Breast epithelium (tissue), 4 donors: ENCODE measurements at regions not wholly inside any gene's neighbourhood (a gene's known extent, or its start where the extent isn't known, plus 50 kb on each side); places are given as distances from the start of the nearest gene placed in this dataset.
"Not testable (repeated sequence)": the region's sequence is repeated elsewhere in the genome, so short reads cannot be mapped to it uniquely, and the experiment has no call there.

ENCODE experiments used
- DNase-seq, 2 donors: peaks; one replicate each; pipeline ENCODE4 v3.0.0-alpha.2; 2019; ENCODE audit warnings: low spot score in 2 of 2
- H3K27ac ChIP-seq, 2 donors: fragments of 200-600 bp; sonication (generic) in 1 of 2; one replicate each; pipeline ENCODE4 v1.5.1; 2016 to 2019; ENCODE audit warnings: mild to moderate bottlenecking in 1 of 2
- H3K27me3 ChIP-seq, 2 donors: fragments of 200-600 bp; sonication (generic) in 1 of 2; one replicate each; pipeline versions ENCODE4 v1.5.1 to v1.6.0; 2017 to 2019; ENCODE audit warnings: control low read depth in 1 of 2, mild to moderate bottlenecking in 1 of 2
- H3K36me3 ChIP-seq: fragments of 200-600 bp; one replicate; pipeline ENCODE4 v1.5.1; 2019
- H3K4me1 ChIP-seq, 2 donors: fragments of 200-600 bp; sonication (generic); one replicate each; pipeline ENCODE4 v1.5.1; 2016 to 2019; ENCODE audit warnings: control low read depth in 1 of 2
- H3K4me3 ChIP-seq, 3 donors: fragments of 200-600 bp; sonication (generic); 1 replicate in 2 of 3; 2 replicates in 1 of 3; pipeline ENCODE4 v1.5.1; 2016 to 2019; ENCODE audit warnings: mild to moderate bottlenecking in 3 of 3, moderate library complexity in 2 of 3
- H3K9me3 ChIP-seq, 2 donors: fragments of 200-600 bp; sonication (generic) in 1 of 2; one replicate each; pipeline ENCODE4 v1.5.1; 2016 to 2019; ENCODE audit warnings: control low read depth in 1 of 2
- CTCF ChIP-seq, 3 donors: fragments of 450-650 bp; IDR thresholded peaks; one replicate each; pipeline ENCODE4 v1.5.1; 2016 to 2017; ENCODE audit warnings: antibody characterized with exemption in 3 of 3, mild to moderate bottlenecking in 3 of 3, moderate library complexity in 3 of 3
- POLR2A ChIP-seq: fragments of 450-650 bp; IDR thresholded peaks from one replicate; pipeline ENCODE4 v1.6.1; 2016; ENCODE audit warnings: antibody characterized with exemption, mild to moderate bottlenecking, moderate library complexity
- POLR2AphosphoS5 ChIP-seq, 3 donors: sonication (generic); formaldehyde crosslinking; IDR thresholded peaks; one replicate each; pipeline ENCODE4 v1.6.1; 2017; ENCODE audit warnings: antibody characterized with exemption in 3 of 3
- intact Hi-C: fragments of 100-400 bp; cut with DNase I; formaldehyde crosslinking; loops from one replicate; pipeline ENCODE4 v1.15.1; 2023; ENCODE audit warnings: low total_unique reads

GRCh38 chr13:42380420-42381164 is 108.6 kb downstream of the AKAP11 start:
- no peak overlapping the region for H3K4me3 ChIP-seq
- no peak for TF ChIP-seq POLR2A
- no peak for TF ChIP-seq POLR2AphosphoS5 (IDR thresholded peaks at IDR 0.05)

GRCh38 chr13:42381165-42381425 is 109.1 kb downstream of the AKAP11 start:
- intact Hi-C loops: no loop called here
- H3K36me3 ChIP-seq: no peaks in the 10 kb centered on the region
- H3K4me3 ChIP-seq: no peak overlapping the region
- no peak for TF ChIP-seq POLR2A
- no peak for TF ChIP-seq CTCF (IDR thresholded peaks at IDR 0.05)
- no peak for TF ChIP-seq POLR2AphosphoS5 (IDR thresholded peaks at IDR 0.05)
- no peaks in the 10 kb centered on the region for H3K27me3 ChIP-seq
- H3K27ac ChIP-seq: no peak overlapping the region
- H3K9me3 ChIP-seq: no peaks in the 10 kb centered on the region
- H3K4me1 ChIP-seq: no peaks in the 10 kb centered on the region
- DNase-seq: no peak

More at GRCh38 chr13:42380420-42381164, 108.6 kb downstream of the AKAP11 start:
- Histone ChIP-seq H3K27ac (no peak overlapping the region), H3K27me3 (no peaks in the 10 kb centered on the region), H3K9me3 (no peaks in the 10 kb centered on the region), H3K4me1 (no peaks in the 10 kb centered on the region), H3K36me3 (no peaks in the 10 kb centered on the region)
- intact Hi-C loops: no loop called here
- DNase-seq: no peak

- H3K27ac ChIP-seq, H3K36me3 ChIP-seq, H3K9me3 ChIP-seq, intact Hi-C loops, H3K27me3 ChIP-seq, H3K4me3 ChIP-seq, H3K4me1 ChIP-seq, DNase-seq: not testable (repeated sequence)
These were observed 109.5 kb downstream of the AKAP11 start for GRCh38 chr13:42381426-42381825.

GRCh38 chr13:42383025-42383424 is 111.1 kb downstream of the AKAP11 start:
- Histone ChIP-seq H3K9me3 (no peaks in the 10 kb centered on the region), H3K36me3 (no peaks in the 10 kb centered on the region), H3K27ac (no peak overlapping the region), H3K27me3 (no peaks in the 10 kb centered on the region), H3K4me3 (no peak overlapping the region), H3K4me1 (no peaks in the 10 kb centered on the region)
- intact Hi-C loops: no loop called here
- DNase-seq: no peak
- TF ChIP-seq POLR2AphosphoS5 (IDR thresholded peaks at IDR 0.05) (no peak), CTCF (IDR thresholded peaks at IDR 0.05) (no peak), POLR2A (no peak)

- H3K27ac ChIP-seq: no peak overlapping the region
- H3K9me3 ChIP-seq: no peaks in the 10 kb centered on the region
- no peaks in the 10 kb centered on the region for H3K36me3 ChIP-seq
- TF ChIP-seq CTCF (IDR thresholded peaks at IDR 0.05) (no peak), POLR2A (no peak), POLR2AphosphoS5 (IDR thresholded peaks at IDR 0.05) (no peak)
- DNase-seq: no peak
- intact Hi-C loops: no loop called here
- no peaks in the 10 kb centered on the region for H3K27me3 ChIP-seq
- no peak overlapping the region for H3K4me3 ChIP-seq
- H3K4me1 ChIP-seq: no peaks in the 10 kb centered on the region
These were observed 112.3 kb downstream of the AKAP11 start for GRCh38 chr13:42384265-42384664.

- Histone ChIP-seq H3K9me3 (no peaks in the 10 kb centered on the region), H3K36me3 (no peaks in the 10 kb centered on the region), H3K4me3 (no peak overlapping the region), H3K4me1 (no peaks in the 10 kb centered on the region), H3K27me3 (no peaks in the 10 kb centered on the region), H3K27ac (no peak overlapping the region)
- TF ChIP-seq CTCF (IDR thresholded peaks at IDR 0.05): no peak
- TF ChIP-seq POLR2A: no peak
- TF ChIP-seq POLR2AphosphoS5 (IDR thresholded peaks at IDR 0.05): no peak
- intact Hi-C loops: no loop called here
- DNase-seq: no peak
These were observed 116.4 kb downstream of the AKAP11 start for GRCh38 chr13:42388326-42388725.
